Hepatocyte (in vitro differentiated cells): ENCODE measurements at regions not wholly inside any gene's neighbourhood (a gene's known extent, or its start where the extent isn't known, plus 50 kb on each side); places are given as distances from the start of the nearest gene placed in this dataset.

Experiments
- DNase-seq: peaks from one replicate; pipeline ENCODE4 v3.0.0-alpha.2; 2016; ENCODE audit warnings: low spot score
- H2AFZ ChIP-seq: fragments of 200-600 bp; sonication (generic); 2 replicates; pipeline ENCODE4 v1.6.0; 2016; ENCODE audit warnings: antibody characterized with exemption, mild to moderate bottlenecking
- H3K27ac ChIP-seq: fragments of 200-600 bp; sonication (generic); 2 replicates; pipeline ENCODE4 v1.5.1; 2016; ENCODE audit warnings: mild to moderate bottlenecking
- H3K27me3 ChIP-seq: fragments of 200-600 bp; sonication (generic); 2 replicates; pipeline ENCODE4 v1.6.1; 2016
- H3K36me3 ChIP-seq: fragments of 200-600 bp; sonication (generic); replicated peaks from 2 replicates; pipeline ENCODE4 v1.5.1; 2016; ENCODE audit warnings: low read depth; ENCODE audit not compliant: insufficient read depth
- H3K4me1 ChIP-seq: fragments of 200-600 bp; sonication (generic); 2 replicates; pipeline ENCODE4 v1.5.1; 2016; ENCODE audit warnings: mild to moderate bottlenecking, moderate library complexity; ENCODE audit not compliant: insufficient read depth
- H3K4me2 ChIP-seq: fragments of 200-600 bp; sonication (generic); 2 replicates; pipeline ENCODE4 v1.6.0; 2016
- H3K4me3 ChIP-seq: fragments of 200-600 bp; sonication (generic); 2 replicates; pipeline ENCODE4 v1.5.1; 2016; ENCODE audit warnings: mild to moderate bottlenecking
- H3K79me2 ChIP-seq: fragments of 200-600 bp; sonication (generic); 2 replicates; pipeline ENCODE4 v1.6.0; 2017; ENCODE audit warnings: mild to moderate bottlenecking
- H3K9me2 ChIP-seq: fragments of 200-600 bp; sonication (generic); replicated peaks from 2 replicates; pipeline ENCODE4 v1.6.0; 2017; ENCODE audit warnings: mild to moderate bottlenecking; ENCODE audit not compliant: insufficient read depth
- H3K9me3 ChIP-seq: fragments of 200-600 bp; sonication (generic); 2 replicates; pipeline ENCODE4 v1.5.1; 2016; ENCODE audit warnings: low read depth, mild to moderate bottlenecking
- H4K20me1 ChIP-seq: fragments of 200-600 bp; sonication (generic); 2 replicates; pipeline ENCODE4 v1.6.0; 2016; ENCODE audit warnings: mild to moderate bottlenecking; ENCODE audit not compliant: insufficient read depth, poor library complexity, severe bottlenecking
- EZH2 ChIP-seq: fragments of 200-600 bp; sonication (generic); IDR thresholded peaks from 2 replicates; pipeline ENCODE4 v1.6.1; 2016; ENCODE audit warnings: antibody characterized with exemption, mild to moderate bottlenecking, borderline replicate concordance
- EZH2phosphoT487 ChIP-seq: fragments of 200-600 bp; sonication (generic); IDR thresholded peaks from one replicate; pipeline ENCODE4 v1.6.1; 2018; ENCODE audit warnings: antibody characterized with exemption, mild to moderate bottlenecking, low read depth, moderate library complexity; ENCODE audit not compliant: unreplicated experiment, severe bottlenecking
- WGBS: methylation state at CpG from one replicate; pipeline ENCODE4 v1.1.6; 2016; ENCODE audit warnings: low lambda C conversion rate; ENCODE audit errors: missing lambda C conversion rate; 5-methylcytosine and 5-hydroxymethylcytosine counted together
- TF ChIP-seq, protein P1 (sequence below): fragments of 200-600 bp; sonication (generic); IDR thresholded peaks from 2 replicates; pipeline ENCODE4 v1.5.1; 2016; ENCODE audit warnings: antibody characterized with exemption, mild to moderate bottlenecking; ENCODE audit not compliant: poor library complexity

- no peak overlapping the region for H2AFZ ChIP-seq
- H3K36me3 ChIP-seq = no peaks in the 10 kb centered on the region
- TF ChIP-seq, protein P1, sequence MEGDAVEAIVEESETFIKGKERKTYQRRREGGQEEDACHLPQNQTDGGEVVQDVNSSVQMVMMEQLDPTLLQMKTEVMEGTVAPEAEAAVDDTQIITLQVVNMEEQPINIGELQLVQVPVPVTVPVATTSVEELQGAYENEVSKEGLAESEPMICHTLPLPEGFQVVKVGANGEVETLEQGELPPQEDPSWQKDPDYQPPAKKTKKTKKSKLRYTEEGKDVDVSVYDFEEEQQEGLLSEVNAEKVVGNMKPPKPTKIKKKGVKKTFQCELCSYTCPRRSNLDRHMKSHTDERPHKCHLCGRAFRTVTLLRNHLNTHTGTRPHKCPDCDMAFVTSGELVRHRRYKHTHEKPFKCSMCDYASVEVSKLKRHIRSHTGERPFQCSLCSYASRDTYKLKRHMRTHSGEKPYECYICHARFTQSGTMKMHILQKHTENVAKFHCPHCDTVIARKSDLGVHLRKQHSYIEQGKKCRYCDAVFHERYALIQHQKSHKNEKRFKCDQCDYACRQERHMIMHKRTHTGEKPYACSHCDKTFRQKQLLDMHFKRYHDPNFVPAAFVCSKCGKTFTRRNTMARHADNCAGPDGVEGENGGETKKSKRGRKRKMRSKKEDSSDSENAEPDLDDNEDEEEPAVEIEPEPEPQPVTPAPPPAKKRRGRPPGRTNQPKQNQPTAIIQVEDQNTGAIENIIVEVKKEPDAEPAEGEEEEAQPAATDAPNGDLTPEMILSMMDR = no peak
- no peak for TF ChIP-seq EZH2phosphoT487
- no peak for TF ChIP-seq EZH2
- H3K4me3 ChIP-seq = no peak overlapping the region
- no peak overlapping the region for H3K27ac ChIP-seq
- H3K4me2 ChIP-seq = no peak overlapping the region
- no peaks in the 10 kb centered on the region for H3K9me3 ChIP-seq
- no peaks in the 10 kb centered on the region for H4K20me1 ChIP-seq
- peaks cover 5% of the 10 kb centered on the region for H3K4me1 ChIP-seq
- DNase-seq = no peak
- WGBS = 83% methylated on average over 4 of the region's 4 CpGs
- no peaks in the 10 kb centered on the region for H3K27me3 ChIP-seq
- H3K9me2 ChIP-seq = no peaks in the 10 kb centered on the region
- no peaks in the 10 kb centered on the region for H3K79me2 ChIP-seq
Observed at GRCh38 chr1:168867941-168868634, 139.1 kb upstream of the DPT start.

DNA sequence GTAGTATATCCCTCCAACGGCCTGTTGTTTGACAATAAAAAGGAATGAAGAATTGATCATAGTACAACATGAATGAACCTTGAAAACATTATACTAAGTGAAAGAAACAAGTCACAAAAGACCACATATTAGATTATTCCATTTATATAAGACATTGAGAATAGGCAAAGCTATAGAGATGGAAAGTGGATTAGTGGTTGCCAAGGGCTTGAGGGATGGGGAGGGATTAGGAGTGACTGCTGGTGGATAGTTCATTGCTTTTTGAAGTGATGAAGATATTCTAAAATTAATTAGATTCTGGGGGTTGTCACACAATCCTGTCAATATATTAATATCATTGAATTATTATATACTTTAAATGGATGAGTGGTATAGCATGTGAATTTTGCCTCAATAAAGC, 142.5 kb upstream of the DPT start:
- Histone ChIP-seq H3K27me3 (no peaks in the 10 kb centered on the region), H3K9me2 (no peaks in the 10 kb centered on the region), H3K36me3 (no peaks in the 10 kb centered on the region), H3K4me1 (peaks cover 17% of the 10 kb centered on the region), H4K20me1 (no peaks in the 10 kb centered on the region), H2AFZ (no peak overlapping the region), H3K4me2 (no peak overlapping the region), H3K79me2 (no peaks in the 10 kb centered on the region), H3K27ac (no peak overlapping the region), H3K4me3 (no peak overlapping the region), H3K9me3 (no peaks in the 10 kb centered on the region)
- 85% methylated on average over 1 of the region's 1 CpG for WGBS
- no peak for TF ChIP-seq EZH2phosphoT487
- TF ChIP-seq, protein P1 = no peak
- no peak for TF ChIP-seq EZH2
- DNase-seq = no peak

- Histone ChIP-seq H3K4me3 (no peak overlapping the region), H4K20me1 (no peaks in the 10 kb centered on the region), H3K9me3 (no peaks in the 10 kb centered on the region), H3K4me1 (peaks cover 18% of the 10 kb centered on the region), H3K9me2 (no peaks in the 10 kb centered on the region), H3K4me2 (no peak overlapping the region), H3K27ac (peak overlapping the region; percentile 69), H3K79me2 (no peaks in the 10 kb centered on the region), H2AFZ (no peak overlapping the region), H3K36me3 (no peaks in the 10 kb centered on the region), H3K27me3 (no peaks in the 10 kb centered on the region)
- DNase-seq = no peak
- TF ChIP-seq EZH2phosphoT487 (no peak), EZH2 (no peak)
- TF ChIP-seq, protein P1 = no peak
- whole genome bisulfite sequencing = 72% methylated on average over 1 of the region's 1 CpG
Observed at GRCh38 chr1:168875831-168876230, 146.8 kb upstream of the DPT start.

- Histone ChIP-seq H3K4me2 (no peak overlapping the region), H3K79me2 (no peaks in the 10 kb centered on the region), H3K4me3 (no peak overlapping the region), H3K27me3 (no peaks in the 10 kb centered on the region), H3K9me3 (no peaks in the 10 kb centered on the region), H3K9me2 (no peaks in the 10 kb centered on the region), H3K36me3 (no peaks in the 10 kb centered on the region), H2AFZ (no peak overlapping the region), H3K4me1 (peaks cover 18% of the 10 kb centered on the region), H4K20me1 (no peaks in the 10 kb centered on the region), H3K27ac (no peak overlapping the region)
- no peak for DNase-seq
- no peak for TF ChIP-seq EZH2phosphoT487
- no peak for TF ChIP-seq EZH2
- TF ChIP-seq, protein P1 = no peak
- 92% methylated on average over 1 of the region's 1 CpG for WGBS
Observed at GRCh38 chr1:168876830-168877229, 147.8 kb upstream of the DPT start.
